ENCODE measurements at regions not wholly inside any gene's neighbourhood (a gene's known extent, or its start where the extent isn't known, plus 50 kb on each side); places are given as distances from the start of the nearest gene placed in this dataset.

- TF ChIP-seq, protein P1, sequence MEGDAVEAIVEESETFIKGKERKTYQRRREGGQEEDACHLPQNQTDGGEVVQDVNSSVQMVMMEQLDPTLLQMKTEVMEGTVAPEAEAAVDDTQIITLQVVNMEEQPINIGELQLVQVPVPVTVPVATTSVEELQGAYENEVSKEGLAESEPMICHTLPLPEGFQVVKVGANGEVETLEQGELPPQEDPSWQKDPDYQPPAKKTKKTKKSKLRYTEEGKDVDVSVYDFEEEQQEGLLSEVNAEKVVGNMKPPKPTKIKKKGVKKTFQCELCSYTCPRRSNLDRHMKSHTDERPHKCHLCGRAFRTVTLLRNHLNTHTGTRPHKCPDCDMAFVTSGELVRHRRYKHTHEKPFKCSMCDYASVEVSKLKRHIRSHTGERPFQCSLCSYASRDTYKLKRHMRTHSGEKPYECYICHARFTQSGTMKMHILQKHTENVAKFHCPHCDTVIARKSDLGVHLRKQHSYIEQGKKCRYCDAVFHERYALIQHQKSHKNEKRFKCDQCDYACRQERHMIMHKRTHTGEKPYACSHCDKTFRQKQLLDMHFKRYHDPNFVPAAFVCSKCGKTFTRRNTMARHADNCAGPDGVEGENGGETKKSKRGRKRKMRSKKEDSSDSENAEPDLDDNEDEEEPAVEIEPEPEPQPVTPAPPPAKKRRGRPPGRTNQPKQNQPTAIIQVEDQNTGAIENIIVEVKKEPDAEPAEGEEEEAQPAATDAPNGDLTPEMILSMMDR (IDR thresholded peaks at IDR 0.05; ENCODE audit: insufficient read depth, low read length, poor library complexity, severe bottlenecking): no peak
- no peak for TF ChIP-seq EZH2phosphoT487 (conservative IDR thresholded peaks at IDR 0.05; ENCODE audit: low read length)
These were observed 409.8 kb downstream of the KCTD8 start for GRCh38 chr4:44038811-44039210.

All from SU-DHL-6 (cell line).